ENCODE measurements at regions not wholly inside any gene's neighbourhood (a gene's known extent, or its start where the extent isn't known, plus 50 kb on each side); places are given as distances from the start of the nearest gene placed in this dataset.
A peak's percentile ranks its signal among the peaks of the same experiment; 100 is the strongest.

DNA sequence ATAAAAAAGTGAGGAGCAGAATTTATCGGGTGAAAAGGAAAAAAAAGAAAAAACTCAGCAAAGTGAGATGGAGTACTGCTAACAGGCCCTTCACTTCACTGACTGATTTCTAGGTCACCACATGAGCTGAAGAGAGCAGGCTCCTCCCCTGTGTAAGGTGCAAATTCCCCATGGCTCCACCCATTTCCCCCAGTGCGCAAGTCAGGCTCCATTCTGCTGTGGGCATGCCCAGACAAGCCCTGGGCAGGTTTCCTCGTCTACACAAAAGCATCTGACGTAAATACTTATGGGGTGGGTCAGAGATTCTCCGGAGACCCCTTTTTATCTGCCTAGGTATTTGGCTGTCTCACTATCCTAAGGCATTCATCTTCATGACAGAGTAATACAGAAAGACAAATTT lies 157.9 kb downstream of the MAGEB5 start:
- Histone ChIP-seq H3K4me1 (no peaks in the 10 kb centered on the region), H3K36me3 (no peaks in the 10 kb centered on the region), H3K4me3 (no peak overlapping the region), H3K9me3 (peaks cover 0 to 3% of the 10 kb centered on the region in 2 donors), H3K27me3 (no peaks in the 10 kb centered on the region), H3K27ac (no peak overlapping the region)
- TF ChIP-seq CTCF (IDR thresholded peaks at IDR 0.05): no peak
- intact Hi-C loops (cut with DNase I): no loop called here
- ATAC-seq (no peak), DNase-seq (no peak)

- H3K4me3 ChIP-seq: no peak overlapping the region
- no peaks in the 10 kb centered on the region for H3K4me1 ChIP-seq
- intact Hi-C loops (cut with DNase I): no loop called here
- no peaks in the 10 kb centered on the region for H3K9me3 ChIP-seq
- no peak for ATAC-seq
- H3K36me3 ChIP-seq: no peaks in the 10 kb centered on the region
- no peak overlapping the region for H3K27ac ChIP-seq
- H3K27me3 ChIP-seq: no peaks in the 10 kb centered on the region
- TF ChIP-seq CTCF (IDR thresholded peaks at IDR 0.05): no peak
- DNase-seq: no peak
Observed at GRCh38 chrX:26352891-26353430, 137.0 kb downstream of the MAGEB5 start.

GRCh38 chrX:26347171-26347570 lies 131.2 kb downstream of the MAGEB5 start:
- no peak for ATAC-seq

DNA sequence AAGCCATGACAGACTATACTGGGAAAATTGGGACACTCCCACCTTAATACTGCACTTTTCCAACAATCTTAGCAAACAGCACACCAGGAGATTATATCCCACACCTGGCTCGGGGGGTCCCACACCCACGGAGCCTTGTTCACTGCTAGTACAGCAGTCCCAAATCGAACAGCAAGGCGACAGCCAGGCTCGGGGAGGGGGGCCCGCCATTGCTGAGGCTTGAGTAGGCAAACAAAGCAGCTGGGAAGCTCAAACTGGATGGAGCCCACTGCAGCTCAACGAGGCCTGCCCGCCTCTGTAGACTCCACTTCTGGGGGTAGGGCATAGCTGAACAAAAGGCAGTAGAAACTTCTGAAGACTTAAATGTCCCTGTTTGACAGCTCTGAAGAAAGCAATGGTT lies 118.3 kb downstream of the MAGEB5 start:
- H3K9me3 ChIP-seq: no peaks in the 10 kb centered on the region
- no peak overlapping the region for H3K27ac ChIP-seq
- TF ChIP-seq CTCF (IDR thresholded peaks at IDR 0.05): no peak
- H3K27me3 ChIP-seq: no peaks in the 10 kb centered on the region
- no peaks in the 10 kb centered on the region for H3K4me1 ChIP-seq
- intact Hi-C loops (cut with DNase I): no loop called here
- no peak overlapping the region for H3K4me3 ChIP-seq
- DNase-seq: peak in 1 of 4 donors; percentile 30
- no peaks in the 10 kb centered on the region for H3K36me3 ChIP-seq
- no peak for ATAC-seq

More at GRCh38 chrX:26347171-26347570, 131.2 kb downstream of the MAGEB5 start:
- DNase-seq: no peak
- Histone ChIP-seq H3K27me3 (no peaks in the 10 kb centered on the region), H3K4me3 (no peak overlapping the region), H3K36me3 (no peaks in the 10 kb centered on the region), H3K9me3 (no peaks in the 10 kb centered on the region), H3K4me1 (no peaks in the 10 kb centered on the region), H3K27ac (no peak overlapping the region)
- intact Hi-C loops (cut with DNase I): no loop called here
- TF ChIP-seq CTCF (IDR thresholded peaks at IDR 0.05): no peak

DNA sequence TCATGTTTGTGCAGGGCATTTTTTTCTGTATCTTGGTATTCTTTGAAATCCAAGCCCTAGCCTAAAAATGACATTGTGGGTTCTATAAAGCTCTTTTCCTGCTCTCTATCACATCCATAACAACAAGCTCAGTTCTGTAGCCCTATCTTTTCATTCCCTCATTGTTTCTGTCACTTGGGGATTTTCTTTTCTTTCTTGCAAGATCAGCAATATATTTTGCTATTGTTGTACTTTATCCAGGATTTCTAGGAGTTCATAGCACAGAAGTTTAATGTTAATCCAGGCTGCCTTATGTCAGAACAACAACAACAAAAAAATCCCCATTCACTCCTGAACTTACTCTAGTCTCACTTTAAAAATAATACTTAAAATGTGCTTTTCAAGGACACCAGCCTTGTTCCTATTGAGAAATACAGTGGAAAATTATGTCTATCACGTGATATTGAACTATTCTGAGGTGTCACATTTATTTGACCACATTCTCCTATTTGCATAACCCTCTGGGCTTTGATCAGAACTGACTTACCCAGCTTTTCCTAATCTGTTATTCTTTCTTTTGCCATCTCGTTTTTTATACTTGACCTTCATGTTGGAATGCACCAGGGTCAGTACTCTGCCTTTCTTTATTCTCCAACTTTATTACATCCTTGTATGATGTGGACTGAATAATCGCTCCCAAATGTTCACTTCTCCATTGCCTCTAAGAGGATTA lies 112.8 kb downstream of the MAGEB5 start:
- no peaks in the 10 kb centered on the region for H3K4me1 ChIP-seq
- intact Hi-C loops (cut with DNase I): no loop called here
- H3K9me3 ChIP-seq: no peaks in the 10 kb centered on the region
- no peak for TF ChIP-seq CTCF (IDR thresholded peaks at IDR 0.05)
- no peaks in the 10 kb centered on the region for H3K36me3 ChIP-seq
- no peak overlapping the region for H3K27ac ChIP-seq
- no peak overlapping the region for H3K4me3 ChIP-seq
- H3K27me3 ChIP-seq: no peaks in the 10 kb centered on the region
- no peak for ATAC-seq
- DNase-seq: no peak
